Prostate gland (tissue), 2 donors: ENCODE measurements at regions not wholly inside any gene's neighbourhood (a gene's known extent, or its start where the extent isn't known, plus 50 kb on each side); places are given as distances from the start of the nearest gene placed in this dataset.
"Not testable (repeated sequence)": the region's sequence is repeated elsewhere in the genome, so short reads cannot be mapped to it uniquely, and the experiment has no call there.

Experiments
- DNase-seq: peaks from one replicate; pipeline ENCODE4 v3.0.0-alpha.2; 2019; ENCODE audit warnings: low spot score
- H3K27ac ChIP-seq, 2 donors: fragments of 200-600 bp; sonication (generic); 2 replicates each; pipeline ENCODE4 v1.5.1; 2017 to 2019
- H3K27me3 ChIP-seq: fragments of 200-600 bp; sonication (generic); replicated peaks from 2 replicates; pipeline ENCODE4 v1.5.1; 2019; ENCODE audit not compliant: insufficient read depth
- H3K36me3 ChIP-seq, 2 donors: fragments of 200-600 bp; sonication (generic); 1 replicate in 1 of 2; 2 replicates in 1 of 2; pipeline versions ENCODE4 v1.5.1 to v1.8.1; 2017 to 2019
- H3K4me1 ChIP-seq: fragments of 200-600 bp; sonication (generic); replicated peaks from 2 replicates; pipeline ENCODE4 v1.5.1; 2019
- H3K4me3 ChIP-seq, 2 donors: fragments of 200-600 bp; sonication (generic); 2 replicates each; pipeline ENCODE4 v1.5.1; 2017 to 2019
- H3K9me3 ChIP-seq: fragments of 200-600 bp; sonication (generic); 2 replicates; pipeline ENCODE4 v1.5.1; 2017
- POLR2A ChIP-seq: fragments of 450-650 bp; IDR thresholded peaks from one replicate; pipeline ENCODE4 v1.6.1; 2016; ENCODE audit warnings: antibody characterized with exemption, mild to moderate bottlenecking
- POLR2AphosphoS5 ChIP-seq: sonication (generic); formaldehyde crosslinking; IDR thresholded peaks from one replicate; pipeline ENCODE4 v1.6.1; 2017; ENCODE audit warnings: antibody characterized with exemption
- WGBS: methylation state at CpG from one replicate; pipeline ENCODE4 v1.1.5; 2018; 5-methylcytosine and 5-hydroxymethylcytosine counted together
- intact Hi-C: fragments of 100-400 bp; cut with DNase I; formaldehyde crosslinking; loops from one replicate; pipeline ENCODE4 v1.14.2; 2022
- TF ChIP-seq, protein P1 (sequence below), 4 experiments: fragments of 200-600 bp in 2 of 4; fragments of 450-650 bp in 2 of 4; sonication (generic) in 2 of 4; IDR thresholded peaks; 1 replicate in 3 of 4; 2 replicates in 1 of 4; pipeline ENCODE4 v1.5.1; 2016 to 2019; ENCODE audit warnings: antibody characterized with exemption in 4 of 4, mild to moderate bottlenecking in 2 of 4, moderate library complexity in 2 of 4

DNA sequence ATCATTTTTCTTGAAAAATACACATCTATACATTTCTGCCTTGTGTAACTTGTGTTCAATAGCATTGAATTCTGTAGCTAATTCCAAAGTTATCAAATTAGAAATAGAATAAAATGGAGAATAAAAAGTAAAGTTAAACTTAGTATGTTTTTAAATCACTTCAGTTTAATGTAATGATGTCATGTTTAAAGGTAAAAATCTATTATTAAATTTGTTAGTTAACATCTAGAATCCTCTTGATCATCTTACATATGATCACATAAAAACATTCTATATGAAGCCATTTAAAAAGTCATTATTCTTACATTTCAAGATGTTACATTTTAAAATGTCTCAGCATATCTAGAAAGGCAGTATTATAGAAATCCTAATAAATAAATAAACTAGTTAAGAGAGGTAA, 1163.2 kb downstream of the PLA2G4A start:
- TF ChIP-seq POLR2AphosphoS5 (no peak), POLR2A (no peak)
- TF ChIP-seq, protein P1, sequence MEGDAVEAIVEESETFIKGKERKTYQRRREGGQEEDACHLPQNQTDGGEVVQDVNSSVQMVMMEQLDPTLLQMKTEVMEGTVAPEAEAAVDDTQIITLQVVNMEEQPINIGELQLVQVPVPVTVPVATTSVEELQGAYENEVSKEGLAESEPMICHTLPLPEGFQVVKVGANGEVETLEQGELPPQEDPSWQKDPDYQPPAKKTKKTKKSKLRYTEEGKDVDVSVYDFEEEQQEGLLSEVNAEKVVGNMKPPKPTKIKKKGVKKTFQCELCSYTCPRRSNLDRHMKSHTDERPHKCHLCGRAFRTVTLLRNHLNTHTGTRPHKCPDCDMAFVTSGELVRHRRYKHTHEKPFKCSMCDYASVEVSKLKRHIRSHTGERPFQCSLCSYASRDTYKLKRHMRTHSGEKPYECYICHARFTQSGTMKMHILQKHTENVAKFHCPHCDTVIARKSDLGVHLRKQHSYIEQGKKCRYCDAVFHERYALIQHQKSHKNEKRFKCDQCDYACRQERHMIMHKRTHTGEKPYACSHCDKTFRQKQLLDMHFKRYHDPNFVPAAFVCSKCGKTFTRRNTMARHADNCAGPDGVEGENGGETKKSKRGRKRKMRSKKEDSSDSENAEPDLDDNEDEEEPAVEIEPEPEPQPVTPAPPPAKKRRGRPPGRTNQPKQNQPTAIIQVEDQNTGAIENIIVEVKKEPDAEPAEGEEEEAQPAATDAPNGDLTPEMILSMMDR (IDR thresholded peaks at IDR 0.05), result no peak
- no peak overlapping the region for H3K4me3 ChIP-seq
- no peaks in the 10 kb centered on the region for H3K4me1 ChIP-seq
- no peaks in the 10 kb centered on the region for H3K27me3 ChIP-seq
- no peaks in the 10 kb centered on the region for H3K36me3 ChIP-seq
- no peak overlapping the region for H3K27ac ChIP-seq
- intact Hi-C loops, result no loop called here
- H3K9me3 ChIP-seq, result no peaks in the 10 kb centered on the region
- no peak for DNase-seq

- H3K27me3 ChIP-seq, result no peaks in the 10 kb centered on the region
- DNase-seq, result no peak
- no peaks in the 10 kb centered on the region for H3K9me3 ChIP-seq
- no peak overlapping the region for H3K27ac ChIP-seq
- TF ChIP-seq POLR2AphosphoS5 (no peak), POLR2A (no peak)
- TF ChIP-seq, protein P1 (IDR thresholded peaks at IDR 0.05), result no peak
- no peaks in the 10 kb centered on the region for H3K4me1 ChIP-seq
- no peak overlapping the region for H3K4me3 ChIP-seq
- intact Hi-C loops, result no loop called here
- H3K36me3 ChIP-seq, result no peaks in the 10 kb centered on the region
Observed at GRCh38 chr1:187996780-187997179, 1168.0 kb downstream of the PLA2G4A start.

- TF ChIP-seq, protein P1 (IDR thresholded peaks at IDR 0.05), result peak in 1 of 4 experiments; percentile 32
- no peak for TF ChIP-seq POLR2AphosphoS5
- Histone ChIP-seq H3K27ac (no peak overlapping the region), H3K4me1 (no peaks in the 10 kb centered on the region), H3K4me3 (no peak overlapping the region), H3K36me3 (no peaks in the 10 kb centered on the region), H3K9me3 (no peaks in the 10 kb centered on the region), H3K27me3 (no peaks in the 10 kb centered on the region)
- intact Hi-C loops, result no loop called here
- DNase-seq, result no peak
Observed at GRCh38 chr1:187999973-188000372, 1171.2 kb downstream of the PLA2G4A start.

- H3K36me3 ChIP-seq, H3K4me1 ChIP-seq, intact Hi-C loops, H3K27ac ChIP-seq, H3K4me3 ChIP-seq, DNase-seq, H3K27me3 ChIP-seq, H3K9me3 ChIP-seq: not testable (repeated sequence)
- 76% methylated on average over 1 of the region's 1 CpG for WGBS
Observed at GRCh38 chr1:188003687-188004086, 1174.9 kb downstream of the PLA2G4A start.

DNA sequence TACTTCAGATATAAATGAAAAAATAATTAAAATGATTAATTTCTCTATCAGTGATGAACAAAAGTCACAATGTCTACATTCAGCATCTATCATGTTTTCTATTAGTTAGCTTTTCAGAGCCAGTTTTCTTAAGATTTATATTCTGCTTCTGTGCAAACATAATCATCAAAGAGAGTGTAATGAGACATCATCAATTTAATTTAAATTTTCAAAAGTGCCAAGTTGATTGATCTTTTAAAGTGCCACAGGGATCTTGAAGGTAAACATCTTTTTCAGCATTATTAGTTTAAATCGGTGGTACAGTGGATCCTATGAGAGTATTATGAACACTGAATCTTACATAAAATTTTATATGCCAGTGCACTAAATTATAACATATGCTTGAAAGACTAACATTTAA, 1176.1 kb downstream of the PLA2G4A start:
- Histone ChIP-seq H3K9me3 (no peaks in the 10 kb centered on the region), H3K4me1 (no peaks in the 10 kb centered on the region), H3K4me3 (no peak overlapping the region), H3K36me3 (no peaks in the 10 kb centered on the region), H3K27me3 (no peaks in the 10 kb centered on the region), H3K27ac (no peak overlapping the region)
- no peak for DNase-seq
- 57% methylated on average over 1 of the region's 1 CpG for WGBS
- TF ChIP-seq POLR2AphosphoS5 (no peak), POLR2A (no peak)
- TF ChIP-seq, protein P1 (IDR thresholded peaks at IDR 0.05), result no peak
- intact Hi-C loops, result no loop called here

- 50% methylated on average over 1 of the region's 1 CpG for WGBS
- no peaks in the 10 kb centered on the region for H3K9me3 ChIP-seq
- no peaks in the 10 kb centered on the region for H3K27me3 ChIP-seq
- H3K4me1 ChIP-seq, result no peaks in the 10 kb centered on the region
- no peak for DNase-seq
- H3K27ac ChIP-seq, result no peak overlapping the region
- no peak overlapping the region for H3K4me3 ChIP-seq
- TF ChIP-seq, protein P1 (IDR thresholded peaks at IDR 0.05), result no peak
- no peak for TF ChIP-seq POLR2A
- no peak for TF ChIP-seq POLR2AphosphoS5
- intact Hi-C loops, result no loop called here
- no peaks in the 10 kb centered on the region for H3K36me3 ChIP-seq
Observed at GRCh38 chr1:188006354-188006753, 1177.6 kb downstream of the PLA2G4A start.

GRCh38 chr1:188013222-188013849, 1184.6 kb downstream of the PLA2G4A start:
- H3K4me3 ChIP-seq, result not testable (repeated sequence)

More at GRCh38 chr1:188013222-188013849, 1184.6 kb downstream of the PLA2G4A start:
- H3K27ac ChIP-seq, H3K9me3 ChIP-seq, intact Hi-C loops, DNase-seq, H3K27me3 ChIP-seq, H3K4me1 ChIP-seq, H3K36me3 ChIP-seq: not testable (repeated sequence)
- 97% methylated on average over 48 of the region's 49 CpGs for WGBS
